A673 (cell line): ENCODE measurements at regions not wholly inside any gene's neighbourhood (a gene's known extent, or its start where the extent isn't known, plus 50 kb on each side); places are given as distances from the start of the nearest gene placed in this dataset.

ENCODE experiments used
- BruUV-seq: library from RNA; stranded (reverse); fragments of 400-500 nt; replicated peaks from 2 replicates; lab custom pipeline; 2021; lab: Mats Ljungman, UMichigan
- CTCF ChIA-PET: fragments of 300-600 bp; sonication (Branson Sonifier 250); formaldehyde crosslinking; loops from one replicate; lab custom pipeline; 2022; ENCODE audit warnings: antibody characterized with exemption; lab: Charles Lee
- POLR2A ChIA-PET: fragments of 300-600 bp; sonication (Branson Sonifier 250); formaldehyde crosslinking; loops from one replicate; lab custom pipeline; 2022; ENCODE audit warnings: antibody characterized with exemption; ENCODE audit not compliant: low non-redundant PET; lab: Charles Lee
- DNase-seq: peaks from one replicate; pipeline ENCODE4 v3.0.0-alpha.2; 2015; ENCODE audit warnings: low spot score
- H3K27ac ChIP-seq: fragments of 200-600 bp; sonication (generic); 2 replicates; pipeline ENCODE4 v1.5.1; 2016; ENCODE audit warnings: mixed run types, low read depth, mild to moderate bottlenecking, mixed read lengths, antibody characterized with exemption, low read length; ENCODE audit not compliant: poor library complexity, severe bottlenecking
- H3K27me3 ChIP-seq: fragments of 200-600 bp; sonication (generic); replicated peaks from 2 replicates; pipeline ENCODE4 v1.6.1; 2017; ENCODE audit warnings: mixed run types, low read depth, mild to moderate bottlenecking, mixed read lengths, antibody characterized with exemption, low read length; ENCODE audit not compliant: insufficient read depth, poor library complexity
- H3K36me3 ChIP-seq: fragments of 200-600 bp; sonication (generic); 2 replicates; pipeline ENCODE4 v1.6.1; 2016; ENCODE audit warnings: mixed run types, mild to moderate bottlenecking, mixed read lengths, antibody characterized with exemption, low read length; ENCODE audit not compliant: insufficient read depth, poor library complexity, severe bottlenecking
- H3K4me1 ChIP-seq: fragments of 200-600 bp; sonication (generic); 2 replicates; pipeline ENCODE4 v1.6.1; 2017; ENCODE audit warnings: mixed run types, mild to moderate bottlenecking, mixed read lengths, antibody characterized with exemption, low read length; ENCODE audit not compliant: insufficient read depth, poor library complexity, severe bottlenecking
- H3K4me3 ChIP-seq: fragments of 200-600 bp; sonication (generic); 2 replicates; pipeline ENCODE4 v1.5.1; 2016; ENCODE audit warnings: low read depth, mixed run types, mild to moderate bottlenecking, mixed read lengths, low read length; ENCODE audit not compliant: poor library complexity, severe bottlenecking
- H3K9me3 ChIP-seq: fragments of 200-600 bp; sonication (generic); 2 replicates; pipeline ENCODE4 v1.6.1; 2016; ENCODE audit warnings: mixed run types, low read depth, mild to moderate bottlenecking, mixed read lengths, antibody characterized with exemption, low read length; ENCODE audit not compliant: poor library complexity, severe bottlenecking
- CTCF ChIP-seq: fragments of 300-800, 200-600 bp; sonication (generic); conservative IDR thresholded peaks from 2 replicates; pipeline ENCODE4 v1.5.1; 2017; ENCODE audit warnings: low read depth, mild to moderate bottlenecking, antibody characterized with exemption, low read length, moderate library complexity, mixed read lengths
- EZH2 ChIP-seq: fragments of 200-600 bp; sonication (generic); IDR thresholded peaks from 2 replicates; pipeline ENCODE4 v1.6.1; 2017; ENCODE audit warnings: borderline replicate concordance, low read depth, mild to moderate bottlenecking, mixed read lengths, antibody characterized with exemption, low read length; ENCODE audit not compliant: poor library complexity, severe bottlenecking
- intact Hi-C: fragments of 100-400 bp; cut with micrococcal nuclease; formaldehyde crosslinking; loops from one replicate; pipeline ENCODE4 v1.10.0; 2022; ENCODE audit not compliant: unreplicated experiment

- H3K9me3 ChIP-seq: no peaks in the 10 kb centered on the region
- intact Hi-C loops: no loop called here
- no peak overlapping the region for H3K4me3 ChIP-seq
- DNase-seq: no peak
- no peak overlapping the region for H3K27ac ChIP-seq
- H3K27me3 ChIP-seq: no peaks in the 10 kb centered on the region
- no TSS peak for BruUV-seq
- peaks cover 18% of the 10 kb centered on the region for H3K4me1 ChIP-seq
- ChIA-PET CTCF (no interaction called here), POLR2A (no interaction called here)
- no peaks in the 10 kb centered on the region for H3K36me3 ChIP-seq
- TF ChIP-seq EZH2 (no peak), CTCF (no peak)
Measured at GRCh38 chr12:58296863-58297262, 355.5 kb downstream of the ATP23 start.

GRCh38 chr12:58298803-58299202 lies 357.4 kb downstream of the ATP23 start:
- DNase-seq: peak; percentile 63
- no peak overlapping the region for H3K4me3 ChIP-seq
- no peaks in the 10 kb centered on the region for H3K9me3 ChIP-seq
- TF ChIP-seq EZH2 (no peak), CTCF (no peak)
- no peaks in the 10 kb centered on the region for H3K27me3 ChIP-seq
- intact Hi-C loops: no loop called here
- no TSS peak for BruUV-seq
- peaks cover 18% of the 10 kb centered on the region for H3K4me1 ChIP-seq
- H3K36me3 ChIP-seq: no peaks in the 10 kb centered on the region
- CTCF ChIA-PET: no interaction called here
- peak overlapping the region; percentile 41 for H3K27ac ChIP-seq
- POLR2A ChIA-PET: no interaction called here

GRCh38 chr12:58299371-58299770 lies 358.0 kb downstream of the ATP23 start:
- peak; percentile 5 for DNase-seq
- H3K27ac ChIP-seq: peak overlapping the region; percentile 41
- ChIA-PET CTCF (no interaction called here), POLR2A (no interaction called here)
- no peak overlapping the region for H3K4me3 ChIP-seq
- no peaks in the 10 kb centered on the region for H3K27me3 ChIP-seq
- no peaks in the 10 kb centered on the region for H3K36me3 ChIP-seq
- H3K4me1 ChIP-seq: peaks cover 18% of the 10 kb centered on the region
- H3K9me3 ChIP-seq: no peaks in the 10 kb centered on the region
- BruUV-seq: no TSS peak
- TF ChIP-seq CTCF (no peak), EZH2 (no peak)
- intact Hi-C loops: no loop called here
